Ishikawa (cell line): ENCODE measurements at regions not wholly inside any gene's neighbourhood (a gene's known extent, or its start where the extent isn't known, plus 50 kb on each side); places are given as distances from the start of the nearest gene placed in this dataset.

Source experiments
- CEBPB ChIP-seq: IDR thresholded peaks from 2 replicates; pipeline ENCODE4 v1.6.1; 2012
- CREB1 ChIP-seq: IDR thresholded peaks from 2 replicates; pipeline ENCODE4 v1.6.1; 2012; ENCODE audit warnings: low read depth
- EGR1 ChIP-seq: IDR thresholded peaks from 2 replicates; pipeline ENCODE4 v1.6.1; 2012
- EP300 ChIP-seq: IDR thresholded peaks from 2 replicates; pipeline ENCODE4 v1.6.1; 2012; ENCODE audit warnings: borderline replicate concordance
- FOXM1 ChIP-seq: IDR thresholded peaks from 2 replicates; pipeline ENCODE4 v1.6.1; 2012; ENCODE audit warnings: low read depth, borderline replicate concordance
- MAX ChIP-seq: IDR thresholded peaks from 2 replicates; pipeline ENCODE4 v1.6.1; 2012
- NFIC ChIP-seq: IDR thresholded peaks from 2 replicates; pipeline ENCODE4 v1.6.1; 2012
- RAD21 ChIP-seq: IDR thresholded peaks from 2 replicates; pipeline ENCODE4 v1.6.1; 2012; ENCODE audit warnings: low read depth
- REST ChIP-seq: IDR thresholded peaks from 2 replicates; pipeline ENCODE4 v1.6.1; 2012; ENCODE audit warnings: low read depth, mild to moderate bottlenecking
- TAF1 ChIP-seq: IDR thresholded peaks from 2 replicates; pipeline ENCODE4 v1.6.1; 2012; ENCODE audit warnings: low read depth, mild to moderate bottlenecking
- TCF12 ChIP-seq: IDR thresholded peaks from 2 replicates; pipeline ENCODE4 v1.6.1; 2012; ENCODE audit warnings: low read depth
- TEAD4 ChIP-seq: IDR thresholded peaks from 2 replicates; pipeline ENCODE4 v1.6.1; 2012
- USF1 ChIP-seq: IDR thresholded peaks from 2 replicates; pipeline ENCODE4 v1.6.1; 2012
- YY1 ChIP-seq: IDR thresholded peaks from 2 replicates; pipeline ENCODE4 v1.6.1; 2012; ENCODE audit warnings: low read depth
- ZBTB7A ChIP-seq: IDR thresholded peaks from 2 replicates; pipeline ENCODE4 v1.6.1; 2012; ENCODE audit warnings: low read depth

GRCh38 chr6:14573703-14574290 lies 456.2 kb downstream of the CD83 start:
- TF ChIP-seq CEBPB, result no peak
- no peak for TF ChIP-seq EGR1
- TF ChIP-seq MAX, result no peak
- TF ChIP-seq YY1, result no peak
- TF ChIP-seq ZBTB7A, result no peak
- no peak for TF ChIP-seq EP300
- no peak for TF ChIP-seq REST
- no peak for TF ChIP-seq TEAD4
- no peak for TF ChIP-seq FOXM1
- TF ChIP-seq USF1, result no peak
- no peak for TF ChIP-seq TCF12

- TF ChIP-seq REST, result no peak
- no peak for TF ChIP-seq ZBTB7A
- TF ChIP-seq YY1, result no peak
- no peak for TF ChIP-seq NFIC
- TF ChIP-seq RAD21, result no peak
- no peak for TF ChIP-seq EP300
- no peak for TF ChIP-seq CEBPB
- TF ChIP-seq FOXM1, result no peak
- no peak for TF ChIP-seq TAF1
- TF ChIP-seq TEAD4, result no peak
- no peak for TF ChIP-seq CREB1
- no peak for TF ChIP-seq USF1
- no peak for TF ChIP-seq TCF12
- no peak for TF ChIP-seq EGR1
- no peak for TF ChIP-seq MAX
These were observed 458.4 kb downstream of the CD83 start for GRCh38 chr6:14575961-14576360.

- no peak for TF ChIP-seq EGR1
- no peak for TF ChIP-seq ZBTB7A
- no peak for TF ChIP-seq TCF12
- no peak for TF ChIP-seq TAF1
- no peak for TF ChIP-seq NFIC
- TF ChIP-seq YY1, result no peak
- TF ChIP-seq MAX, result no peak
- TF ChIP-seq REST, result no peak
- no peak for TF ChIP-seq FOXM1
- TF ChIP-seq TEAD4, result no peak
- no peak for TF ChIP-seq CEBPB
- TF ChIP-seq EP300, result no peak
- TF ChIP-seq CREB1, result no peak
These were observed 461.4 kb downstream of the CD83 start for GRCh38 chr6:14578994-14579393.

- TF ChIP-seq TEAD4 (no peak), CEBPB (no peak), EGR1 (no peak), TAF1 (no peak), FOXM1 (no peak), EP300 (no peak), TCF12 (no peak), USF1 (no peak), RAD21 (no peak), CREB1 (no peak), MAX (no peak), REST (no peak), NFIC (no peak), YY1 (no peak)
These were observed 465.2 kb downstream of the CD83 start for GRCh38 chr6:14582749-14583148.
